PFSK-1 (cell line): ENCODE measurements at regions not wholly inside any gene's neighbourhood (a gene's known extent, or its start where the extent isn't known, plus 50 kb on each side); places are given as distances from the start of the nearest gene placed in this dataset.

Source experiments
- POLR2AphosphoS5 ChIP-seq: IDR thresholded peaks from 2 replicates; pipeline ENCODE4 v1.6.1; 2012; ENCODE audit warnings: low read depth, mild to moderate bottlenecking, control low read depth, low read length, moderate library complexity
- REST ChIP-seq, 2 experiments: IDR thresholded peaks; 2 replicates each; pipeline versions ENCODE4 v1.6.1 to v1.8.0; 2011 to 2012; ENCODE audit warnings: low read depth in 2 of 2, low read length in 2 of 2, control low read depth in 1 of 2, inconsistent platforms in 1 of 2, mild to moderate bottlenecking in 1 of 2, moderate library complexity in 1 of 2; ENCODE audit not compliant: insufficient read depth in 1 of 2
- SIN3A ChIP-seq: IDR thresholded peaks from 2 replicates; pipeline ENCODE4 v1.6.1; 2012; ENCODE audit warnings: mild to moderate bottlenecking, low read length, moderate library complexity, borderline replicate concordance; ENCODE audit not compliant: insufficient read depth
- TAF1 ChIP-seq: IDR thresholded peaks from 2 replicates; pipeline ENCODE4 v1.6.1; 2012; ENCODE audit warnings: low read length, control low read depth, borderline replicate concordance; ENCODE audit not compliant: insufficient read depth

- no peak for TF ChIP-seq REST (IDR thresholded peaks at IDR 0.05; ENCODE audit: insufficient read depth in 1 of 2, low read depth in 2 of 2, low read length in 2 of 2)
- TF ChIP-seq TAF1, result no peak
- TF ChIP-seq POLR2AphosphoS5, result no peak
- no peak for TF ChIP-seq SIN3A
These were observed 72.3 kb upstream of the RAD23B start for GRCh38 chr9:107210775-107211174.
